HG03097 (cell line): ENCODE measurements at regions not wholly inside any gene's neighbourhood (a gene's known extent, or its start where the extent isn't known, plus 50 kb on each side); places are given as distances from the start of the nearest gene placed in this dataset.
A peak's percentile ranks its signal among the peaks of the same experiment; 100 is the strongest.

Experiments used
- ATAC-seq: cut with Tn5 transposase; IDR thresholded peaks from one replicate; pipeline ENCODE4 v1.9.1; 2021; ENCODE audit not compliant: unreplicated experiment, low FRiP score

DNA sequence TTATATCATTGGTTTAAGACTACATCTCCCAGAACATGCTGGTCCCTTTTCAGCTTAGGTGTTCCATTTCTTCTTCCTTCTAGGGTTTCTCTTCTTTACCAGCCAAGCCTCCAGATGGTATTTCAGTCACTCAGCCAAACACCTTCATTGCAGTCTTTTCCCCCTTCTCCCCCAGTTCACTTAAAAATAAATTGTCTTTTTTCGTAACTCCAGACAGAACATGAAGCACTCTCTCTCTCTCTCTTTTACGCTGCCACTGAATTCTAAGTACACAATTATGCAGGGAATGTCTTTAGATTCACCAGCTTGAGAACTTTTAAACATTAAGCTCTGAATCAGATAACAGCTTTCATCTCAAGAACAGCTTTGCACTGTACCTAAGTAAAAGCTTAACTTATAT lies 419.7 kb upstream of the BRINP1 start:
- no peak for ATAC-seq

DNA sequence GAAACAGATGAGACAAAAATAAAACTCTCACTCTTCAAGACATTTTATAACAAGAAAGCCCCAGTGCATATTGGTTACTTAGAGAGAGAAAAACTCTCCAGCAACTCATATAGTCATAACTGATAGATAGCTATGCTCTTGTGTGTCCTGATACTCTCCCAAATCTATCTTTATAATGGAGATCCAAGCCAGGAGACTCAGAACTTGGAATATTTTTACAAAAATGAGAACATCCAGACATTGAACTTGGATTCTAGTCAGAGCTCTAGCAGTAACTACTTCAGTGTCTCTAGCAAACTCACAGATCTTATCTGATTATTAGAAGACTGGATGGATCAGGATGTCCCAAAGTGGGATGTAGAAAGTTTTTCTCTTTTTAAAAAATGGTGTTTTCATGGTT lies 412.7 kb upstream of the BRINP1 start:
- no peak for ATAC-seq

DNA sequence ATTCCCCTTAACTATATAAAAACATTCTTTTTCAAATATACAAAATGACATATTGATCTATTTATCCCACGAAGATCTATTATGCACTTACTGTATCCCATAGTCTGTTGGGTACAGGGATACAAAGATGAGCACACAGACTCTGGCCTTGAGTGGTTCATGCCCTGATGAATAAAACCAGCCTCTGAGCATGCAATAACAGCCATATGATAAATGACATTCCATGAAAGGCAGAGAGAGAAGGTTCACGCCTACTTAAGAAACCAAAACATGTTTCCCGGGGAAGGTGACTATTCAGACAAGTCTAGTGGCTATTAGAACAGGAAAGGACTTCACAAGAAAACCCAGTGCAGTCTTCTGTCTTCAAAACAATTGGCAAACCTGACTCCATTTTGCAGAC lies 406.2 kb upstream of the BRINP1 start:
- ATAC-seq, result no peak

DNA sequence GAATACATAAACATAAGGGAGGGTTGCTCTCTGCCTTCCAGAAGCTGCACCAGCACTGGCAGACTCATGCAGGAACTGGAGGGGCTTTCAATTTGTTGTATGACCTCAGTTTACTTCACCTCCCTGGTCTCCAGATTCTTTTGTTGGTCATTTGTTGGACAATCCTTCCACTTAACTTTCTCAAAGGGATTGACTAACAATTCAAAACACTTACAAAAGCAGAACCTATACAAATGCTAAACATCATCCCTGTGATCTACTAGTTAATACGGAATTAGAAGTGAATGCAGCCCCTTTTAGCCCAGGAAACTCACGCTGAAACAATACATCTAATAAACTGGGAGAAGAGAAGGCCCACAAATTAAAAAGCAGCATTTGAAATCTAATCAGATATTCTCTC lies 404.6 kb upstream of the BRINP1 start:
- no peak for ATAC-seq

DNA sequence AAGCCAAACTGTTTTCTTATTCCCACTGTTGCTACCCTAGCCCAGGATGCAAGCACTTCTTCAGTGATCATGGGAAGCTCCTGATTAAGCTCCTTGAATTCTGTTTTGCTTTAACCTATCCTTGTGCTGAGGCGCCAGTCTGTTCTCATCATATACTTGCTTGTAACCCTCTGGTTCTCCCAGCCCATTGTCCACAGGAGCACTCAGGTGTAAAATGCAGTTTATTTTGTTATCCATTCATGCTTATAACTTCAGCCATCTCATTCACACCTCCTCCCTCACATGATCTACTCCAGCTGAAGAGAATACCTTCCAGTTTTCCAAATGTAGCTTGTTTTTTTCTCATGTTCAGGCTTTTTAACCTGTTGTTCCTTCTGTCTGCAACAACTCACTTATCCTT lies 402.1 kb upstream of the BRINP1 start:
- no peak for ATAC-seq

DNA sequence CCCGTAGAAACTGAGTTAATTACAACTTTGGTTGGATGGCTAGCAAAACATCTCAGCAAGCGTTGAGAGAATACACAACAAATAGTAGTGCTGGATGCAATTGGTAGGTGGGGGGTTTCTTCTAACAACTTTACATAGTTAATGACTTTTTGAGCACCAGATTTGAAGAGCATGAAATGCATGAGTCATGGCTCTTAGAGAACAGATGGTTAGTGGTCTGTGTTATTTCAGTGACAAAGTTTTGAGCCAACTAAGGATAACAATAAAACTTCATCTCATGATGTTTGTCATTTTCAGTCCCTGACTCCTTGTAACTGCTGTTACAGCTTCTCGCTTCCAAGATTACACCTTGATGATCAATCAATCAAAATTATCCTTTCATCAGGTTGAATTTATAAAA lies 399.0 kb upstream of the BRINP1 start:
- ATAC-seq, result no peak

DNA sequence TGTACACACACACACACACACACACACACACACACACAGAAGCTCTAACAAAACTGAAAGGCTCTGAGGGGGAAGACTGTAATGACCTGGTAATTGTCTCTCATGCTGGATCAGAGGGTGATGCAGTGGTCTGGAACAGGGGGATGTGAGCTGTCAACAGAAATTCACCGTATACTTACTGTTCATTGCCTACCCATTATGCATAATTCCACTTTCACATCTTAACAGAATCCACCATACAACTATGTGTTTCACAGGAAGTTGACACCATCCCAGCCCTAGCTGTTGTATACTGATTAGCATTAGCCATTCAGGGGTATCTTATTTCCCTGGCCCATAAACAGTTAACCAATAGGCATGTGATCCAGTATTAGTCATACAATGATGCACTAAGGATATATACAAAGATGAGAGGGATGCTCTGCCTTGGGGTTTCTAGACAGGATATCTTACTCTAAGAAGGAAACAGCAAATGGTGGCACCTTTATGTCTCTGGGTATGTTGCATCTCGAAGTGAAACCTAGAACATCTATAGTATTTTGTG lies 396.5 kb upstream of the BRINP1 start:
- no peak for ATAC-seq

DNA sequence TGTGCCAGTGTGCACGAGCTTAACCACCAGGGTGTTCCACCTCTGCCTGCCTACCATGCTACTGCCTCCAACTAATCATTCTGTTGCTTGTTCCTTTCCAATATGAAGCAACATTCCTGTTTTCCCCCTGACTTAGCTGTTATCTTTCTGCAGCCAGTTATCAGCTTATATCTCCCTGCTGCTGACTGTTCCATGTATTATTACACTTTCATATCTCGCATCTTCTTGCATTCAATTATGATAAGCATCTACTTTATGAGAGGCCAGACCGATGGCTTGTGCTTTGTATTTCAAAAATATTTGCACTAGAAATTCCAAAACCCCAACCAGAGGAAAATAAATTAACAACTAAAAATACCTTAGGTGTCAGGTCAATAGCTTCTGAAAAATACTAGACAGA lies 394.0 kb upstream of the BRINP1 start:
- no peak for ATAC-seq

DNA sequence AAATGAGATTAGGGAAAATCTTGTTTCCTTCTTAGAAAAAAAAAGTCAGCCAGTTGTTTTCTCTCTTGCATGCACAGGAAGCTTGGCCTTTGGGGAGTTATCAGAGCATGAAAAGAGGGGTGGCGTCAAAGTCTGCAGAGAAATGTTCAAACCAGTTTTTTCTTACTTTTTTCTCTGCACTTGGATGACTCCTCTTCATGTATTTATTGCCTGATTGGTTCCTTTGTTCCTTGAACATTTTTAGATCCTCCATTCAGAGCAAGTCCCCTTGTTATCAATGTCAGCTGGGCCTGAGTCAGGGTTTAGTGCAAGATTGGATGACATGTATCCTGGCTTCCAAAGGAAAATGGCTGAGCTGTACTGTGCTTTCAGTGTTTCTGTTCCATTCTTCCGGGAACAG lies 392.6 kb upstream of the BRINP1 start:
- ATAC-seq, result no peak

DNA sequence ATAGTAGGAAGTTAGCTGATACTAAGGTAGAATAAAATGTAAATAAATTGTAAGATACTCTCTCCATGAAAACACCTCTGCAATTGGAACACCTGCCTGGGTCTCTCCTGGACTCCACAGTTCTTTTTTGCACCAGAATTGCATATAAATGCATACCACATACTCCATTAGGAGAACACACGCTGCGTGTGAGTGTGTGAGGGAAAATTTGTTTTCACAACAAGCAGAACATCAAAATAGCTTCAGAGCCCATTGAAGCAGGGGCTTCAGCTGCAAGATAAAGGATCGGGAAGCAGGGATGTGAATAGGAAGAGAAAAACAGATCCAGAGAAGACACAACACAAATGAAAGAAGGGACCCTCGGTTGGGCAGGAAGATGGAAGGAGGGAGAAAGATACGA lies 389.8 kb upstream of the BRINP1 start:
- no peak for ATAC-seq

DNA sequence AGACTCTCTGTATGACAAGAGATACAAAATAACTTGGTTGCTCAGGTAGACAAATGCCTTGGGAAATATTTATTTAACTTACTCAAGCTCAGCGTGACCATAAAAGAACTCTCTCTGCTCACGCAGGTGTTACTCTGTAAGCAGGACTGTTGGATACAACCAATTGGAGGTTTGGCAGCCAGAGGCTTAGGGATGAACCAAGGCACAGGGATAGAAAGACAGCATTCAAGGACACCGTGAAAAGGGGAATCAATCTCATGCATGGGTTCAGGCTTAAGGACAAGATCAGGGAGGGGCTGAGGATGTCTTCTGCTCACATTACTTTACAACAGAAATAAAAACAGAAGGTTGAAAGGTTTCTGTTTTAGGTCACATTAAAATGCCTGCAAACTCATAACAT lies 389.0 kb upstream of the BRINP1 start:
- ATAC-seq, result no peak

DNA sequence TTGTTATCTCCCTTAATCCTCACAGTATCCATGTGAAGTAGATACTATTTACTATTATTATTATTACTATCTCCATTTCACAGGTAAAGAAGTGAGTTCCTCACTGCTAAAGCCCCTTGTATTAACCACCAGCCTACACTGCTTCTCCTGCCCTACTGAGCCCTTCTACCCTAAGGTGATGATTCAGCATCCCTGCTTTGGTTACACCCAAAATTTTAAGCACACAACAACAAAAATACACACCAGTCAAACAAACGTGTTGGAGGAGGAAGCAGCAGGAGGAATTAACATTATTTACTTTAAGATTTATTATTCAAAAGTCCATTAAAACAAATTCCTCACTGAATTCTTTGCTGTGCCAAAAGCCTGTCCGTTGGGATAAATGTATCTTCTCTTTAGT lies 370.2 kb upstream of the BRINP1 start:
- ATAC-seq, result no peak

DNA sequence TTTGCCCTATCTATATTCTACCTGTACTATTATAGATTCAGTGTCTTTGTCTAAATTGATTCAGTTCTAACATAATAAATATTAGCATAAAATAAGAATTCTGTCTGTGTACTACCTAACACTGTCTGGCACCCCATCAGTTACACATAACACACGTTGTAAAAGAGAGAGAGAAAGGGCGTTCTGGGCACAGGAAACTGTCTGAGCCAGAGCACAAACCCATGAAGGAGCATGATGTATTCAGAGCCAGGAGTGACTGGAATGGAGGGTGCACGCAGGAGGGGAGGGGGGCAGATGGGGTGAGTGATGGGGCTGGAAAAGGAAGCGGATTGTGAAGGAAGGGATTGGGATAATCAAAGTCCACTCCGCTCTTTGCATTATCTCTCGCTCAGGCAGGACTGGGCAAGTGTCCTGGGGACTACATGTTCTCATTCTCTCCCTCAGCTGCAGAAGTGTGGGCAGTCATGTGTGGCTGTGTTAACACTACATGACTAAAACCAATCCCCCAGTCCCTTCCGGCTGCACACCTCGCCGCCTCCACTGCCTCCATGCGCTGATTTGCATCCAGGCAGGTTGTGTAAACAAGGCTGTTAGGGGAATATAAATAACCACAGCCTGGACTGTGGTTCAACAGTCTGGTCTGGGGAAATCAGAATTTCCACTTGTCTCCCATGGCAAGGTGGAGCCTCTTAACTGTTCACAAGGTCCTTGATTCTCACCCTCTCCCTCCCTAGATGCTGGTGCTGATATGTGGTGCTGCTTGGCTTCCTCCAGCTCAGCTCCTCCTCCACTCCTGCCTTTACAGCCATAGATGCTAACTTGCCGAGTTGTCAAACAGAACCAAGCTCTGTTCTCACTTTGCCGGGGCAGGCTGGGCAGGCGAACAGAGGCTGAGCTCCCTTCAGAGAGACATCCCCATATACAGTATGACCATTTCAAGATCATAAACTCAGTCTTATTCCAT lies 367.5 kb upstream of the BRINP1 start:
- peak; percentile 98 for ATAC-seq

DNA sequence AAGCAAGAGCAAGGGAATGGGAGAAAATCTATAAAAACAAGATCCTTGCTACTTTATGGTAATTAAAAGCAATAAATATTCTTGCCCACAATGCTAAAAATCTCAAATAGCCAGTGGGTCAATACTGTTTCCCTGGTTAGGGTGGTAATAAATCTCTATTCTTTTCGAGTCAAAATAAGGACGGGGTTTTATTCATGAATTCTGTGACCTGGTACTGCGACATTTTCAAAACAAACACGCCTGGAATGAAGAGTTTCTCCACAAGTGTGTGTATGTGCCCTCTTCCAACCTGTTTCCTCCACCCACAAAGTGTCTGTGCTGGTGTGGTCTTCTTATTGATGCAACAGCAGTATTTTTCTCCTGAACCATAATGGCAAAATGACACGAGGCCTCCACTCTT lies 358.8 kb upstream of the BRINP1 start:
- no peak for ATAC-seq

DNA sequence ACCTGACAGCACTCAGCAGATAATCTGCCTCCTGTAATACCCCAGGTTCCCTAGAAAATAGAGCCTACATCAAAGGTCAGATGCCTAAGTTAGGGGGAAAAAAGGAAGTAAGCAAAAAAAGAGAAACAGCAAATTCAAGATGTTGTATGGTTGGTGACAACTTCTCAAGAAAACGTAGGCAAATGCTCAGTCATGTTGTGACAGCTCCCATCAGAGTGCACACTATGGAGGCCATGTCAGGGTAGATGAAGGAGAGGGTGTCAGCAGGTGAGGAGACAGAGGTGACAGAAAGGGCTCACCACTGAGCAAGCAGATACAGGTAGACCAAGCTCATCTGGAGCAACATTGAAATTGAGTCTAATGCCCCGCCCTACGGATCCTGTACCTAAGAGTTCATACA lies 356.8 kb upstream of the BRINP1 start:
- no peak for ATAC-seq

DNA sequence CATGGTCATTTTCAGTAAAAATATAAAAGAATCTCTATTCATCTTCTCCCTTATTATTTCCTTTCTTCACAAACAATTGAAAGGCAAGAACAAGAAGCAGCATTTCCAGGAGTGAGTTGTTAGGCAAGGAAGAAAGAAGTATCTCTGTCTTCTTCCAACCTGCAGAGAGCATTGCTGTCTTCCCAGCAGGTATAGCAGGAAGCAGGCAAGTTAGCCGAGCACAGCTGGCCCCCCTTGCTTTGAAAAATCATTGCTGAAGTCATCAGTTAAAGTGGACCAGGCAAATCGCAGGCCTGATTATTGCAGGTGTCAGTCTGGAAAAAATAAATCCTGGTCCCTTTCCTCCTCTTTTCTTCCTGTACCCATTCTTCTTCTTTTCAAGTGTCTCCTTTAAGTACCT lies 353.1 kb upstream of the BRINP1 start:
- no peak for ATAC-seq

DNA sequence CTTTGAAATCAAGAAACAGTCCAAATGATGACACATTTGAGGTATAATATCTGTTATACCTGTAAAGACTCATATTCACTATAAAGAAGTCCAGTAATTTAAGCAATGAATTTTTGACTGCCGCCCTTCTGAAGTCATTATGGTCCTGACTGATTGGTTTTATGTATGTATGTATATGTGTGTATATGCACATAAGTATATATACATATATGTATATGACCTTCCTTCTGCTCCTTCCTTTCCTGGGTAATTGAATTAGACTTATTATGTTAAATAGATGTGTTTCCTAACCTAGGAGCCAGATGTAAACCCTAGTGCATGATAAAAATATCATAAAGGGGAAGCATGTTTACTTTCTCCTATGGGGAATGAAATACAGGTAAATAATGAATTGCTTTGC lies 343.1 kb upstream of the BRINP1 start:
- no peak for ATAC-seq

DNA sequence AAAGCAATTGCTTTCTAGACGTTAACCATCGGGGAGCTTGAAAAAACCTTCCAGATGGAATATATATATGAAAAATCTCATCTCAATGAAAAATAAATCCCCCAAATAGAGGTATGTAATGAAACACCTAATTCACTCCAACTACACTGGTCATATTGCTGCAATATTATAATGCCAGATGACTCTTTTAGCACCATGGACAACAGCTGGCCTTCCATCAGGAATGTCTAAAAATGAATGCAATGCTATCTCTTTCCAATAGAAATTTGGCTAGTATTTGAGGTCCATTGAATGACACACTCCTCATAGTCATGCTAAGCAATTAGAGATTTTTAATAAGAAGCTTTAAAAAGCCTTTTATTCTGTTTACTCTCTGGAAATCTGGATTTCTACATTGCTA lies 340.2 kb upstream of the BRINP1 start:
- ATAC-seq, result no peak

DNA sequence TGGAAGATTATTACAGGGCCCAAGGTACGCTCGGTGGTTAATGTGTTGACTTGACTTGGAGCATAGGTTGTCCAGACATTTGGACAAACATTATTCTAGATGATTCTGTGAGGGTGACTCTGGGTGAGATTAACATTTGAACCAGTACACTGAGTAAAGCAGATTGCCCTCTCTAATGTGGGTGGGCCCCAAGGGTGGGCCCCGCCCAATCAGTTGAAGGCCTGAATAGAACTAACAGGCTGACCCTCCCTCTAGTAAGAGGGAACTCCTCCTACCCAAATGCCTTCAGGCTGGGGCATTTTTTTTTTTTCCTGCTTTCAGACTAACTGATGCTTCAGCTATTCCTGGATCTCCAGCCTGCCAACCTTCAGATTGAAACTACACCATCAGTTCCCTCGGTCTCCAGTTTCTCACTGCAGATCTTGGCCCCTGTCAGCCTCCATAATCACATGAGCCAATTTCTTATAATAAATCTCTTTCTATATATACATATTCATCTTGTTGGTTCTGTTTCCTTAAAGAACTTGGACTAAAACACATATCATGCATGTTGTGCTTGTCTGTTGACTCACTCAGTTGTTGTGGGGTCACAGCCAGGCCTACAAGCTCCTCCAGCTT lies 338.1 kb upstream of the BRINP1 start:
- ATAC-seq, result no peak

DNA sequence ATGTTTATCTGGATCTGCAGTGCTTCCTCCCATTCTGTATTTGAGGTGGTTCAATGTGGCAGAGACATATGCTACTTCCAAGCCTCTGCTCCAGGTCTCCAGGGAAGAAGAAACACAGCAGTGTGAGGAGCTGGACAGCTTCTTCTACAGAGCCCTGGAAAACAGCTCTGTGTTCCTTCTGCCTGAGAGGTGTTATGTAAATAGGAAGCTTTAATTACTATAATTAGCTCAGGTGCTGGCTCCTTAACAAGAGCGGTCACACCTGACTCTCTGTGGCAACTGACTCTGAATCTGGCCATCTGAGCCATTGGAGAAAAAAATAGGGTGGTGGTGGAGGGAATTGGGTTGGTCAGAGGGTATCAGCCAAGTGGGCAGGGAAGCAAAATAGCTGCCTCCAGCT lies 332.4 kb upstream of the BRINP1 start:
- no peak for ATAC-seq

DNA sequence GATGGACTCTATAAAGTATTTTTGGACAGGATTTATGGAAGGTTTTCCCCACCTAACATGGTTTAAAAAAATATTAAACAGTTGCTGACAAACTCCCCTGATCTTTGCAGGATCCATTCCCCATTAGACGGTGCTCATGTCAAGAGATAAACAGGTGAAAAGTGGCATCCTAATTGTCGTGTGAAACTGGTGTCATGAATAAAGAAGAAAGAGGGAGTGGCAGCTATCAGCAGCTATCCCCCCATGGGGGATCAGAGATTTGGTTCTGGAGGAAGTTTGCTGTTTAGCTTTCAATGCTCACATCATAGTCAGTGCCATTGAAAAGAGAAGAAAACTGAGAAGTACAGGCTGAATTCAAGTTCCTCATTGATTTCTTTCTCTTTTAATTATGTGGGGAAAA lies 329.3 kb upstream of the BRINP1 start:
- ATAC-seq, result no peak

DNA sequence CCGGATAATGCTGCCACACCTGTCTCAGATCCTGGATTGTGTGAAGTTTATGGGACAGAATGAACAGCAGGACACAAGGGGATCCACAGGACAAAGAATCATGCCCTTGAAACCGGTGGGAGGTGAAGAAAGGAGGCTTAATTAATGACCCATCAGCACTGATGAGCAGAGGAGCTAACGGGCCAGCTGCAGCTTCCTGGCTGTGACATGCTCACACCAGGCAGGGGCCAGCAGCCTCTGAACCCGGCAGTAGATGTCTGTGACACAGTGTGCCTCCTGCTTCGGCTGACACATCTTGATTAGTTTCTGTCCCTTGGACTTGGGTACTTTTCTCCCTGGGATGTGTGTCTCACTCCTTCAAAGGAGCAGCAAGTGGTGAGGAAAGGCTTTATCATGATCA lies 328.8 kb upstream of the BRINP1 start:
- ATAC-seq, result no peak
